Kidney (tissue), 13 donors: ENCODE measurements at regions not wholly inside any gene's neighbourhood (a gene's known extent, or its start where the extent isn't known, plus 50 kb on each side); places are given as distances from the start of the nearest gene placed in this dataset.

Experiments
- DNase-seq, 5 donors: peaks; one replicate each; pipeline ENCODE4 v3.0.0-alpha.2; 2013 to 2020
- FAIRE-seq: peaks from 2 replicates; lab custom pipeline; 2012; peaks lifted over from hg19 to GRCh38; lab: Jason Lieb, UNC
- H3K27ac ChIP-seq, 2 donors: one replicate each; pipeline ENCODE4 v1.7.0; 2013; ENCODE audit warnings: low read depth in 2 of 2, low read length in 2 of 2, inconsistent platforms in 1 of 2
- H3K27me3 ChIP-seq: one replicate; pipeline ENCODE4 v1.7.1; 2013; ENCODE audit warnings: low read length, inconsistent platforms; ENCODE audit not compliant: control insufficient read depth, insufficient read depth
- H3K36me3 ChIP-seq, 3 donors: one replicate each; pipeline versions ENCODE4 v1.7.0 to v1.7.1; 2013; ENCODE audit warnings: low read length in 3 of 3, control low read depth in 1 of 3, inconsistent platforms in 1 of 3; ENCODE audit not compliant: insufficient read depth in 3 of 3, control insufficient read depth in 2 of 3
- H3K4me1 ChIP-seq, 3 donors: one replicate each; pipeline versions ENCODE4 v1.7.0 to v1.7.1; 2013; ENCODE audit warnings: low read length in 3 of 3, inconsistent platforms in 1 of 3, low read depth in 1 of 3; ENCODE audit not compliant: control insufficient read depth in 2 of 3, insufficient read depth in 2 of 3
- H3K4me3 ChIP-seq, 3 donors: one replicate each; pipeline versions ENCODE4 v1.7.0 to v1.8.1; 2013; ENCODE audit warnings: low read length in 3 of 3, control low read depth in 1 of 3, inconsistent platforms in 1 of 3
- H3K9ac ChIP-seq, 3 donors: one replicate each; pipeline versions ENCODE4 v1.7.0 to v1.7.1; 2013; ENCODE audit warnings: low read length in 3 of 3, control low read depth in 1 of 3, inconsistent platforms in 1 of 3
- H3K9me3 ChIP-seq, 3 donors: one replicate each; pipeline versions ENCODE4 v1.7.0 to v1.7.1; 2013; ENCODE audit warnings: low read length in 3 of 3, control low read depth in 1 of 3, inconsistent platforms in 1 of 3; ENCODE audit not compliant: control insufficient read depth in 2 of 3, insufficient read depth in 1 of 3
- CTCF ChIP-seq: IDR thresholded peaks from 3 replicates; pipeline ENCODE4 v1.5.1; 2012; ENCODE audit warnings: mild to moderate bottlenecking, moderate library complexity, borderline replicate concordance; ENCODE audit not compliant: insufficient read depth; ENCODE audit errors: extremely low read depth
- intact Hi-C: fragments of 100-400 bp; cut with DNase I; formaldehyde crosslinking; loops from one replicate; pipeline ENCODE4 v1.11.1; 2022
- donor health status: control.
- donor health status: control.
- donor health status: control.
- donor health status: control.
- donor health status: control.
- donor health status: DM: yes; HTN: yes; CAD: no.
- donor health status: Normal renal cell carcinoma (clear cell type).

GRCh38 chr6:54579011-54579410 is 267.6 kb upstream of the FAM83B start:
- intact Hi-C loops: no loop called here
- Histone ChIP-seq H3K27me3 (no peaks in the 10 kb centered on the region), H3K9me3 (no peaks in the 10 kb centered on the region), H3K4me3 (no peak overlapping the region), H3K9ac (no peak overlapping the region), H3K27ac (no peak overlapping the region), H3K4me1 (no peaks in the 10 kb centered on the region), H3K36me3 (no peaks in the 10 kb centered on the region)
- DNase-seq: peak in 3 of 5 donors; percentile 24 to 48 (median 38)
- no peak for TF ChIP-seq CTCF
- FAIRE-seq: no peak

DNA sequence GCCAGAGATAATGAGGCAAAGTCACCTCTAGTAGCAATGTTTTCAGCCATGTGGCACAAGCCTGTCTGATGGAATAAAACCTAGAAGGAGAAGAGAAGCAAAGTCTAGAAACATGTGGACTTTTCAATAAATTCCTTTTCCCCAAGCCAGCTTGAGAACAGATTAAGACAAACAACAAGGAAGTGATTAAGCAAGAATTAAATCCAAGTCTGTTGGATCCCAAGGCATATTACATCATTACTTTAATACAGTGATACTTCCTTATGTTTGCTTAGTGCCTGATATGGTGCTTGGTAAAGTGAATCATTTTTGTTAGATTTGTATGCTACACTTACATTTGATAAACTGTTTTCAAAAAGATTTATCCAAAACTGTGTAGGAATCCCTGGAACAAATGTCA is 260.3 kb upstream of the FAM83B start:
- H3K9me3 ChIP-seq: no peaks in the 10 kb centered on the region
- no peak for FAIRE-seq
- H3K9ac ChIP-seq: no peak overlapping the region
- H3K36me3 ChIP-seq: no peaks in the 10 kb centered on the region
- no peak for DNase-seq
- no peak overlapping the region for H3K4me3 ChIP-seq
- H3K27me3 ChIP-seq: no peaks in the 10 kb centered on the region
- intact Hi-C loops: no loop called here
- H3K27ac ChIP-seq: no peak overlapping the region
- no peak for TF ChIP-seq CTCF
- no peaks in the 10 kb centered on the region for H3K4me1 ChIP-seq

DNA sequence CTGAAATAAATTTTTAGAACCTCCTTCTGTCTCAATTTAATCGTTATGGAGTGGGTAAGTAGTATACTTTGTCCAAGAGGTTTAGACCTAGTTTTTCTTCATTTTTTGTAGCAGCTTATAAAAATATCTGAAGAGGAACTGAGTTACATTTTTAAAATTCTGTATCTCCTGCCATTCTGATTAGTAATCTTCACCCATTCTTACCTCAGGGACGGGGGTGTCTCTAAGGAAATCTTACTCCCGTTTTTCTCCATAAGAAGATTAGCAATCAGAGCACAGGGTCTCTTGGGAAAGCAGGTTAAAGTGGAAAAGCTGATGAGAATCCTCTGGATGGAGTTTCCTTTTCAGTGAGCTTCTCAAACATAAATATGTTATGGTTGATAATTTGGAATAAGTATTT is 259.3 kb upstream of the FAM83B start:
- Histone ChIP-seq H3K27ac (no peak overlapping the region), H3K9ac (no peak overlapping the region), H3K4me3 (no peak overlapping the region), H3K27me3 (no peaks in the 10 kb centered on the region), H3K9me3 (no peaks in the 10 kb centered on the region), H3K4me1 (no peaks in the 10 kb centered on the region), H3K36me3 (no peaks in the 10 kb centered on the region)
- DNase-seq: no peak
- TF ChIP-seq CTCF: no peak
- intact Hi-C loops: no loop called here
- no peak for FAIRE-seq

GRCh38 chr6:54588176-54588575 is 258.4 kb upstream of the FAM83B start:
- intact Hi-C loops: no loop called here
- DNase-seq (no peak), FAIRE-seq (no peak)
- Histone ChIP-seq H3K9me3 (no peaks in the 10 kb centered on the region), H3K27me3 (no peaks in the 10 kb centered on the region), H3K4me3 (no peak overlapping the region), H3K27ac (no peak overlapping the region), H3K4me1 (no peaks in the 10 kb centered on the region), H3K9ac (no peak overlapping the region), H3K36me3 (no peaks in the 10 kb centered on the region)
- no peak for TF ChIP-seq CTCF
